ENCODE measurements at regions not wholly inside any gene's neighbourhood (a gene's known extent, or its start where the extent isn't known, plus 50 kb on each side); places are given as distances from the start of the nearest gene placed in this dataset.
A peak's percentile ranks its signal among the peaks of the same experiment; 100 is the strongest.

GRCh38 chr7:108972004-108972403, 402.3 kb downstream of the DNAJB9 start:
- Histone ChIP-seq H3K4me1 (replicated peaks in 1 of 2) (peaks cover 0 to 7% of the 10 kb centered on the region in 2 donors), H3K4me3 (no peak overlapping the region), H3K27ac (no peak overlapping the region)
- 6 to 100% (median 87%) methylated on average over 1 to 2 of the region's 2 CpGs; no CpG with 5 or more reads in 1 of the 10 experiments for WGBS, 10 experiments
- ATAC-seq (replicated peaks in 6 of 8) = no peak
- in situ Hi-C loops (cut with MboI; ENCODE audit: low pct_unique_long_range_greater_than_20kb in 2 of 9, low sequenced_read_pairs in 9 of 9, unreplicated experiment in 9 of 9) = no loop called here

GRCh38 chr7:108973075-108973474, 403.4 kb downstream of the DNAJB9 start:
- Histone ChIP-seq H3K4me1 (replicated peaks in 1 of 2) (peaks cover 0 to 7% of the 10 kb centered on the region in 2 donors), H3K27ac (no peak overlapping the region), H3K4me3 (no peak overlapping the region)
- in situ Hi-C loops (cut with MboI; ENCODE audit: low pct_unique_long_range_greater_than_20kb in 2 of 9, low sequenced_read_pairs in 9 of 9, unreplicated experiment in 9 of 9) = no loop called here
- ATAC-seq (replicated peaks in 6 of 8) = peak in 2 of 8 experiments; percentile 25 to 28
- WGBS, 10 experiments = 0 to 100% (median 75%) methylated on average over 1 of the region's 1 CpG; no CpG with 5 or more reads in 4 of the 10 experiments

GRCh38 chr7:108974641-108975040, 405.0 kb downstream of the DNAJB9 start:
- 0 to 100% (median 18%) methylated on average over 1 of the region's 1 CpG; no CpG with 5 or more reads in 3 of the 10 experiments for WGBS, 10 experiments

GRCh38 chr7:108985037-108985436, 415.4 kb downstream of the DNAJB9 start:
- WGBS, 10 experiments = 0 to 100% (median 33%) methylated on average over 1 to 3 of the region's 3 CpGs; no CpG with 5 or more reads in 1 of the 10 experiments
- peak in 3 of 8 experiments; percentile 40 to 63 (median 61) for ATAC-seq (replicated peaks in 6 of 8)
- in situ Hi-C loops (cut with MboI; ENCODE audit: low pct_unique_long_range_greater_than_20kb in 2 of 9, low sequenced_read_pairs in 9 of 9, unreplicated experiment in 9 of 9) = no loop called here
- Histone ChIP-seq H3K4me3 (no peak overlapping the region), H3K27ac (no peak overlapping the region), H3K4me1 (replicated peaks in 1 of 2) (no peaks in the 10 kb centered on the region)

More at GRCh38 chr7:108974641-108975040, 405.0 kb downstream of the DNAJB9 start:
- no peak for ATAC-seq (replicated peaks in 6 of 8)
- Histone ChIP-seq H3K4me1 (replicated peaks in 1 of 2) (peaks cover 0 to 7% of the 10 kb centered on the region in 2 donors), H3K4me3 (no peak overlapping the region), H3K27ac (no peak overlapping the region)
- in situ Hi-C loops (cut with MboI; ENCODE audit: low pct_unique_long_range_greater_than_20kb in 2 of 9, low sequenced_read_pairs in 9 of 9, unreplicated experiment in 9 of 9) = no loop called here

- ATAC-seq (replicated peaks in 6 of 8) = no peak
- H3K4me3 ChIP-seq = no peak overlapping the region
- no peaks in the 10 kb centered on the region for H3K4me1 ChIP-seq (replicated peaks in 1 of 2)
- 26 to 100% (median 80%) methylated on average over 1 to 2 of the region's 2 CpGs; no CpG with 5 or more reads in 3 of the 10 experiments for WGBS, 10 experiments
- H3K27ac ChIP-seq = no peak overlapping the region
- in situ Hi-C loops (cut with MboI; ENCODE audit: low pct_unique_long_range_greater_than_20kb in 2 of 9, low sequenced_read_pairs in 9 of 9, unreplicated experiment in 9 of 9) = no loop called here
Measured at GRCh38 chr7:108989319-108989718, 419.6 kb downstream of the DNAJB9 start.

GRCh38 chr7:108997480-108997879, 427.8 kb downstream of the DNAJB9 start:
- in situ Hi-C loops (cut with MboI; ENCODE audit: low pct_unique_long_range_greater_than_20kb in 2 of 9, low sequenced_read_pairs in 9 of 9, unreplicated experiment in 9 of 9) = no loop called here
- no peak for ATAC-seq (replicated peaks in 6 of 8)
- WGBS, 10 experiments = 17 to 97% (median 84%) methylated on average over 1 to 6 of the region's 6 CpGs

GRCh38 chr7:109003742-109004141, 434.1 kb downstream of the DNAJB9 start:
- in situ Hi-C loops (cut with MboI; ENCODE audit: low pct_unique_long_range_greater_than_20kb in 2 of 9, low sequenced_read_pairs in 9 of 9, unreplicated experiment in 9 of 9) = no loop called here
- H3K4me3 ChIP-seq = no peak overlapping the region
- peak in 2 of 8 experiments; percentile 52 to 62 for ATAC-seq (replicated peaks in 6 of 8)
- H3K4me1 ChIP-seq (replicated peaks in 1 of 2) = peaks cover 0 to 3% of the 10 kb centered on the region in 2 donors
- H3K27ac ChIP-seq = no peak overlapping the region
- 75 to 100% (median 92%) methylated on average over 1 of the region's 1 CpG; no CpG with 5 or more reads in 7 of the 10 experiments for WGBS, 10 experiments

More at GRCh38 chr7:108997480-108997879, 427.8 kb downstream of the DNAJB9 start:
- Histone ChIP-seq H3K27ac (no peak overlapping the region), H3K4me3 (no peak overlapping the region), H3K4me1 (replicated peaks in 1 of 2) (peaks cover 4 to 5% of the 10 kb centered on the region in 2 donors)

GRCh38 chr7:109009636-109010035, 440.0 kb downstream of the DNAJB9 start:
- in situ Hi-C loops (cut with MboI; ENCODE audit: low pct_unique_long_range_greater_than_20kb in 2 of 9, low sequenced_read_pairs in 9 of 9, unreplicated experiment in 9 of 9) = no loop called here
- Histone ChIP-seq H3K27ac (no peak overlapping the region), H3K4me1 (replicated peaks in 1 of 2) (no peaks in the 10 kb centered on the region), H3K4me3 (no peak overlapping the region)
- no peak for ATAC-seq (replicated peaks in 6 of 8)
- WGBS, 10 experiments = 3 to 95% (median 72%) methylated on average over 1 to 6 of the region's 6 CpGs

GRCh38 chr7:109020251-109020650, 450.6 kb downstream of the DNAJB9 start:
- Histone ChIP-seq H3K4me3 (no peak overlapping the region), H3K27ac (no peak overlapping the region), H3K4me1 (replicated peaks in 1 of 2) (no peaks in the 10 kb centered on the region)
- ATAC-seq (replicated peaks in 6 of 8) = no peak
- WGBS, 10 experiments = 0 to 100% (median 50%) methylated on average over 1 to 4 of the region's 4 CpGs; no CpG with 5 or more reads in 4 of the 10 experiments
- in situ Hi-C loops (cut with MboI; ENCODE audit: low pct_unique_long_range_greater_than_20kb in 2 of 9, low sequenced_read_pairs in 9 of 9, unreplicated experiment in 9 of 9) = no loop called here

- Histone ChIP-seq H3K4me1 (replicated peaks in 1 of 2) (no peaks in the 10 kb centered on the region), H3K27ac (no peak overlapping the region), H3K4me3 (no peak overlapping the region)
- ATAC-seq (replicated peaks in 6 of 8) = no peak
- in situ Hi-C loops (cut with MboI; ENCODE audit: low pct_unique_long_range_greater_than_20kb in 2 of 9, low sequenced_read_pairs in 9 of 9, unreplicated experiment in 9 of 9) = no loop called here
- WGBS, 10 experiments = 10 to 100% (median 67%) methylated on average over 1 to 2 of the region's 2 CpGs; no CpG with 5 or more reads in 2 of the 10 experiments
Measured at GRCh38 chr7:109021390-109021789, 451.7 kb downstream of the DNAJB9 start.

- H3K27ac ChIP-seq = no peak overlapping the region
- in situ Hi-C loops (cut with MboI; ENCODE audit: low pct_unique_long_range_greater_than_20kb in 2 of 9, low sequenced_read_pairs in 9 of 9, unreplicated experiment in 9 of 9) = no loop called here
- no peak overlapping the region for H3K4me3 ChIP-seq
- ATAC-seq (replicated peaks in 6 of 8) = peak in 2 of 8 experiments; percentile 51 to 57
- 0 to 100% (median 74%) methylated on average over 1 to 3 of the region's 3 CpGs for WGBS, 10 experiments
- H3K4me1 ChIP-seq (replicated peaks in 1 of 2) = no peaks in the 10 kb centered on the region
Measured at GRCh38 chr7:109029866-109030265, 460.2 kb downstream of the DNAJB9 start.

GRCh38 chr7:109044691-109045090, 475.0 kb downstream of the DNAJB9 start:
- no peaks in the 10 kb centered on the region for H3K4me1 ChIP-seq (replicated peaks in 1 of 2)
- no peak overlapping the region for H3K4me3 ChIP-seq
- no peak overlapping the region for H3K27ac ChIP-seq
- in situ Hi-C loops (cut with MboI; ENCODE audit: low pct_unique_long_range_greater_than_20kb in 2 of 9, low sequenced_read_pairs in 9 of 9, unreplicated experiment in 9 of 9) = no loop called here
- ATAC-seq (replicated peaks in 6 of 8) = no peak
- 0 to 78% (median 44%) methylated on average over 1 of the region's 1 CpG; no CpG with 5 or more reads in 1 of the 10 experiments for WGBS, 10 experiments

- WGBS, 10 experiments = 18 to 100% (median 84%) methylated on average over 1 to 2 of the region's 2 CpGs
- in situ Hi-C loops (cut with MboI; ENCODE audit: low pct_unique_long_range_greater_than_20kb in 2 of 9, low sequenced_read_pairs in 9 of 9, unreplicated experiment in 9 of 9) = no loop called here
- no peak overlapping the region for H3K4me3 ChIP-seq
- no peak overlapping the region for H3K27ac ChIP-seq
- ATAC-seq (replicated peaks in 6 of 8) = no peak
- no peaks in the 10 kb centered on the region for H3K4me1 ChIP-seq (replicated peaks in 1 of 2)
Measured at GRCh38 chr7:109049366-109049765, 479.7 kb downstream of the DNAJB9 start.

- H3K4me3 ChIP-seq = no peak overlapping the region
- no peaks in the 10 kb centered on the region for H3K4me1 ChIP-seq (replicated peaks in 1 of 2)
- no peak overlapping the region for H3K27ac ChIP-seq
- in situ Hi-C loops (cut with MboI; ENCODE audit: low pct_unique_long_range_greater_than_20kb in 2 of 9, low sequenced_read_pairs in 9 of 9, unreplicated experiment in 9 of 9) = no loop called here
- no peak for ATAC-seq (replicated peaks in 6 of 8)
- WGBS, 10 experiments = 100% methylated on average over 1 of the region's 1 CpG; no CpG with 5 or more reads in 8 of the 10 experiments
Measured at GRCh38 chr7:109059089-109059488, 489.4 kb downstream of the DNAJB9 start.
